Astrocyte of the cerebellum (primary cell): ENCODE measurements at regions not wholly inside any gene's neighbourhood (a gene's known extent, or its start where the extent isn't known, plus 50 kb on each side); places are given as distances from the start of the nearest gene placed in this dataset.

Experiments used
- DNase-seq: peaks from one replicate; pipeline ENCODE4 v3.0.0-alpha.2; 2011; ENCODE audit warnings: low read depth
- H3K4me3 ChIP-seq: 2 replicates; pipeline ENCODE4 v1.5.1; 2011; ENCODE audit warnings: mild to moderate bottlenecking, low read depth, low read length, moderate library complexity
- CTCF ChIP-seq: IDR thresholded peaks from 2 replicates; pipeline ENCODE4 v1.5.1; 2012; ENCODE audit warnings: low read length, low read depth, moderate library complexity, mild to moderate bottlenecking; ENCODE audit errors: missing control alignments
- in situ Hi-C: cut with HindIII; loops from 2 replicates; pipeline ENCODE4 v1.10.0; 2017; ENCODE audit warnings: low sequenced_read_pairs

DNA sequence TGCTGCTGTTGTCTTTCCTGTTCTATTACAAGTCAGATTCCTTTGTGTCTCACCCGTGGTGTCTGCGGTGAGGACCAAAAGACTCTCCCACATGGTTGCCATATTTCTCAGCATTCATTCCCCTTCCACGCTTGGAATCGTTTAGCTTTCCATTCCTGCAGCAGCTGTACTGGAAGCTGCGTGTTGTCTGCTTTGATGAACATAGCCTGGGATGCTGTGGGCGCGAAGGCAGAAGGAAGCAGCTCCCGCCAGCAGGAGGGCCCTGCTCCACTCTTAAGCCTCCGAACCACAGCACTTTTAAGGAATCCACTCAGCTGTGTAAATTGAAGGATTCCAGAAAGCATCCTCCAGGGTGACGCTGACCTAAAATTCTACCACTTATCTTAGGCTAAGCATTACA lies 303.6 kb upstream of the PITRM1 start:
- DNase-seq, result no peak
- in situ Hi-C loops, result no loop called here
- TF ChIP-seq CTCF, result peak; percentile 19
- H3K4me3 ChIP-seq, result no peak overlapping the region

DNA sequence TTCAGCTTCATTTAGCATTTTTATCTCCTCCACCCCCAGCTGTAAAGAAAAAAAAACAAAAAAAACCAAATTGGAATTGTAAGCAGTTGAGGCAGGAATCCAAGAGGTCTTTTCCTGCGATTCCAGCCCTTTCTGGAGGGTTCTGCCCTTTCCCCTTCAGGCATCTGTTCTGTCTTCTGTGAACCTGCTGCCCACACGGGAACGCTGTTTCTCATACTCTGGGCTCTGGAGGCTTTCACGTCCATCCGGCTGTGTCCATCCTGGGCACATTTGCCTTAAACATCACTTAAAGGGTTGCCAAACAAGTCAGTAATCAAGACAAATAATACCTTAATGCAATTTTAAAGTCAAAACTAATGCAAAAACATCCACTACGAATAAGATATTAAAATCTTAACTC lies 302.8 kb upstream of the PITRM1 start:
- no peak for TF ChIP-seq CTCF
- H3K4me3 ChIP-seq, result no peak overlapping the region
- DNase-seq, result no peak
- in situ Hi-C loops, result no loop called here

DNA sequence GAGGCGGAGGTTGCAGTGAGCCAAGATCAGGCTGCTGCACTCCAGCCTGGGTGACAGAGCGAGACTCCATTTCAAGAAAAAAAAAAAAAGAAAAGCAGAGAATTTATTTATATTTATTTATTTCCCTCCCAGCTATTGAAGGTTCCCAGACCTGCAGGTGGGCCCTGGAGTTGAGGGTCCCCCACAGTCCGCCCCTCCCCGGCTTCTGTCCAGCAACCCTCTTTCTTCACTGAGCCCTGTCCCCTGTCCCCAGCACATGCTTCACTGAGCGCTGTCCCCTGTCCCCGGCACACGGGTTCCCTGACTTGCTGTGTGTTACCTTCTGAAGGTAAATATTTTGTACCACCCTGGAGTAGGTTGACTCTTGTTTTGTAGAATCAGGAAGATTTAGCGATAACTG lies 301.7 kb upstream of the PITRM1 start:
- no peak for TF ChIP-seq CTCF
- in situ Hi-C loops, result no loop called here
- H3K4me3 ChIP-seq, result no peak overlapping the region
- no peak for DNase-seq

- DNase-seq, result no peak
- no peak for TF ChIP-seq CTCF
- in situ Hi-C loops, result no loop called here
- no peak overlapping the region for H3K4me3 ChIP-seq
Measured at GRCh38 chr10:3473271-3473670, 300.7 kb upstream of the PITRM1 start.

DNA sequence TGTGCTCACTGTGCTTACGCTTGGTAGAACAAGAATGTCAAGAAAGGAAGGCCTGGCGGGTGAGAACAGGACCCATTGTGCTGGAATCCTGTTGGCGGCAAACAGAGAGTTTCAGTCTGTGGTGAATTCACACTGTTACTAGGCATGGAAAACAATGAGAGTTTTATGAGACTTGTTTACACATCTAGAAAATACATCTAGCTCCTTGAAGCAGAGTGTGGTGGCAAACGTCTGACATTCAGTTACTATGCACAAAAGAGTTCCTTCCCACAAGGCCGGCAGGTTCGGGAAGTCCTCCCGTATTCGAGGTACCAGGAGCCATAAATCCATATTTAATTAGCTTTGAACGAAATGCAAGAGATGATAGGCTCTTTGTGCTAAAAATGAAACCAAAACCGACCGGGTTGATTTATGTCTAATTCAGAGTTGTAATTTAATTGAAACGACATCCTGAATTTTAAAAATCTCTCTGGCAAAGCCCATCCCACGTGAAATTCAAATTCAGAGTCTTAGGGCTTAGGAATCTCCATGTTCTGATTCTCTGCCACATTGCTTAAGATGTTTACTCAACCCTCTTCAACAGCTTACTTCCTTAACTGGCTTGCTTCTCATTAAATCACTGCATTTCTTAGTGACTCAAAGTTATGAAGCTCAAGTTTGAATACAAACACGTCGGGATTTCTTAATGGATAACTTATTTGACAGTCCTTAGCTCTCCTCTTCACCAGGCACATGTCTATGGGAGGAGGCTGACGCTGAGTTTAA lies 299.9 kb upstream of the PITRM1 start:
- H3K4me3 ChIP-seq, result no peak overlapping the region
- no peak for TF ChIP-seq CTCF
- DNase-seq, result no peak
- in situ Hi-C loops, result no loop called here

DNA sequence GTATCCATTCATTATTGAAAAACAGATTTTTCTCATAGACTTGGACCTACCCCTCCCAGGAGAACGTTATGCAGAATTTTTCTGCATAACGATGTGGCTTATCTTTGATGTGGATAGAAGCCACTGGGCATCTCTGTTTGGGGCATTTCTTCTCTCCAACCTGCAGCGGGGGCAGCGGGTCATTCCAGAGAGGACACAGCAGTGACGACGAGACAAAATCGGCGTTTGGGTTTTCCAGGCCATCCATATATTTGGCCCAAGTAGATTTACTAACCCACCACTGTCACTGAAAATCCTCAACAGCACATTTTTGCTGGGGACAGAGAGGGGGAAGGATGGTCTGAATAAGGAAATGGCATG lies 299.3 kb upstream of the PITRM1 start:
- in situ Hi-C loops, result no loop called here
- no peak for TF ChIP-seq CTCF
- H3K4me3 ChIP-seq, result no peak overlapping the region
- no peak for DNase-seq
